ENCODE measurements at regions not wholly inside any gene's neighbourhood (a gene's known extent, or its start where the extent isn't known, plus 50 kb on each side); places are given as distances from the start of the nearest gene placed in this dataset.

DNA sequence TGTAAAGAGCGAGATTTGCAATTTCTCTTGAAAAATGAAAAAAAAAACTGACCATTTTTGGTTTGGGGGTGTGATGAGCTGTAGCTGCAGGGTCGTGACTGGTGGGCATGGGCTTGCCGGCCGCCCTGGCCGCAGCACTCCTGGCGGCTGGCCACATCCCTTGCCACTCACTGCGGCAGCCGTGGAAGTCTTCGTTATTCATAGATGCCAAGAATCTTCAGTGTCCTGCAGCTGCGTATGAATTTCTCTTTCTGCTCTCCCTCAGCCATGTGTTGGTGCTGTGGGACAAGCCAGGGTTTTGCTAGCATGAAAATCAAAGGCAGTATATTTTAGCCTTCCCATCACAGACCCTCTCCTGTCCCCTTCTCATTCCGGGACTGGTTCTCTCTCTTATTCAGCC, 151.7 kb upstream of the TSHZ3 start:
- Histone ChIP-seq H3K9me3 (ENCODE audit: control insufficient read depth, low read depth, low read length) (no peaks in the 10 kb centered on the region), H3K4me3 (ENCODE audit: low read length) (no peak overlapping the region), H3K27ac (ENCODE audit: low read length) (no peak overlapping the region), H3K4me1 (ENCODE audit: control insufficient read depth, insufficient read depth, low read length) (no peaks in the 10 kb centered on the region), H3K36me3 (ENCODE audit: control insufficient read depth, insufficient read depth, low read length) (no peaks in the 10 kb centered on the region), H3K27me3 (ENCODE audit: control insufficient read depth, insufficient read depth, low read length) (no peaks in the 10 kb centered on the region)
- no peak for DNase-seq
- WGBS (ENCODE audit: insufficient coverage, low lambda C conversion rate) = 100% methylated on average over 1 of the region's 11 CpGs

DNA sequence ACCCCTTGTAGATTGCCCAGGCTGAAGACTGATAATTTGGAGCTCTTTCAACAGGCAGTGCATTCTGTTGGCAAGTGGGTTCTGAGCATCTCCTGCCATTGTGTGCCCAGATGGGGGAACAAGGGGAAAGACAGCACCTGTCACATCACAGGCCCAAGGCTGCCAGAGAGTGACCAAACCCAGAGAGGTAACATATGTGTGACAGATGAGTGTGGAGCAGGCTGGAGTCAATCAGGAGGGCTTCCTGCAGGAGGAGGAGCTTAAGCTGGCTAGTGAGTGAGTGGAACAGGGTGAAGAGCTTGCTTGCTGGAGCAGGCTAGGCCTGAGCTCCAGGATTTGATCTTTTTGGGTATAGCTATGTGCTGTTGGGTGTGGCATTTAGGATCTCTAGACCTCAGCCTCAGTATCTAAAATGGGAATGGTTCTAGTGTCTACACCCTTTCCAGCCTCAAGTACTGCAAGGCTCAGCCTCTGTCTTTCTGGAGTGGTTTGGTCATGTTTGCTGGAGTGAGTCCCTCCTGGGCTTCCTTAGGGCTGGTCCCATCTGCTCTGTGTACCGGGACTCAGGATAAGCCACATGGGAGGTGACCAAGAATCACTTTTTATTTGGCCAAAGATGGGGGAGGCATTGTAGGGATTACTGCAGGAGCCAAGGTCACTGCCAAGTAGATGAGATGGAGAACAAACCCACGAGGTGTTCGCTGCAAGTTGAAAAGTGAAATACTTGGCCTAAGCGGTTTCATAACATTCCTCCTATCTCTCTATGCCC, 152.4 kb upstream of the TSHZ3 start:
- WGBS (ENCODE audit: insufficient coverage, low lambda C conversion rate) = no CpG with 5 or more reads among the region's 4 CpGs
- Histone ChIP-seq H3K27ac (ENCODE audit: low read length) (no peak overlapping the region), H3K27me3 (ENCODE audit: control insufficient read depth, insufficient read depth, low read length) (no peaks in the 10 kb centered on the region), H3K4me3 (ENCODE audit: low read length) (no peak overlapping the region), H3K4me1 (ENCODE audit: control insufficient read depth, insufficient read depth, low read length) (no peaks in the 10 kb centered on the region), H3K9me3 (ENCODE audit: control insufficient read depth, low read depth, low read length) (no peaks in the 10 kb centered on the region), H3K36me3 (ENCODE audit: control insufficient read depth, insufficient read depth, low read length) (no peaks in the 10 kb centered on the region)
- DNase-seq = no peak

DNA sequence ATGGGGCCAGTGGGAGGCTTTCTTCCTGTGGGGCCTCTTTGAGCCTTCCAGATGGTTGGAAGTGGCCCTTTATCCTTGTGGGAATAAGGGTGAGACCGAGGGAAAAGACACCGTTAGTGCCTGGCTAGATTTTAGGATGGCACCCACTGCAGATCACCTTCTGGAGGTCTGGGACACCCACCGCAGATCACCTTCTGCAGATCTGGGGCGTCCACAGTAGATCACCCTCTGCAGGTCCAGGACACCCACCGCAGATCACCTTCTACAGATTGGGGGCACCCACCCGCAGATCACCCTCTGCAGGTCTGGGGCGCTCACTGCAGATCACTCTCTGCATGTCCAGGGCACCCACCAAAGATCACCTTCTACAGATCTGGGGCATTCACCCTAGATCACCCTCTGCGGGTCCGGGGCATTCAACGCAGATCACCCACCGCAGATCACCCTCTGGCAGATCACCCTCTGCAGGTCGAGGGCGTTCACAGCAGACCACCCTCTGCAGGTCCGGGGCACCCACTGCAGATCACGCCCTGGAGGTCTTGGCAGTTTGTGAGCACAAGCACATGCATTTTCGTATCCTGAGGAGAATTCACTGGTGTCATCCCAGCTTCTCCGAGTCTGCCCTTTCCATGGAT, 153.4 kb upstream of the TSHZ3 start:
- H3K4me3 ChIP-seq (ENCODE audit: low read length) = no peak overlapping the region
- DNase-seq = no peak
- no peaks in the 10 kb centered on the region for H3K36me3 ChIP-seq (ENCODE audit: control insufficient read depth, insufficient read depth, low read length)
- WGBS (ENCODE audit: insufficient coverage, low lambda C conversion rate) = no CpG with 5 or more reads among the region's 17 CpGs
- no peaks in the 10 kb centered on the region for H3K4me1 ChIP-seq (ENCODE audit: control insufficient read depth, insufficient read depth, low read length)
- no peaks in the 10 kb centered on the region for H3K9me3 ChIP-seq (ENCODE audit: control insufficient read depth, low read depth, low read length)
- H3K27ac ChIP-seq (ENCODE audit: low read length) = no peak overlapping the region
- H3K27me3 ChIP-seq (ENCODE audit: control insufficient read depth, insufficient read depth, low read length) = no peaks in the 10 kb centered on the region

DNA sequence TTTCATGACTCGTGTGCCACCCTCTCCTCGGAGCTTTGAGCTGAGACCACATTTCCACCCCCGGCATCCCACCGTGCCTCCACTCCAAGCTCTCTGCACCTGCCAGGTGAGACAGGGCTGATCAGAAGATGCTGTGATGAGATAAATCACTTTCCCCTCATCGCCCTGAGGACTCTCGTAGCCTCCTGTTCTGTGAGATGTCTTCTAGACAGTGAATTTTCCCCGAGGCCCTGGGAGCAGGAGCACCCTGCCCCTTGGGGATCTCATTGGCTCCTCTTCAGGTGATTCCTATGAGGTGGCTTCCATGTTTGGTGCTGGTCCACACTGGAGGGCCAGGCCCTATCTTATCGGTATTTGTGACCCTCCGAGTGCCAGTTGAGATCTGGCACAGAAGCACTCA, 154.0 kb upstream of the TSHZ3 start:
- no peak for DNase-seq
- H3K36me3 ChIP-seq (ENCODE audit: control insufficient read depth, insufficient read depth, low read length) = no peaks in the 10 kb centered on the region
- H3K4me3 ChIP-seq (ENCODE audit: low read length) = no peak overlapping the region
- H3K9me3 ChIP-seq (ENCODE audit: control insufficient read depth, low read depth, low read length) = no peaks in the 10 kb centered on the region
- no peaks in the 10 kb centered on the region for H3K4me1 ChIP-seq (ENCODE audit: control insufficient read depth, insufficient read depth, low read length)
- H3K27ac ChIP-seq (ENCODE audit: low read length) = no peak overlapping the region
- WGBS (ENCODE audit: insufficient coverage, low lambda C conversion rate) = no CpG with 5 or more reads among the region's 9 CpGs
- no peaks in the 10 kb centered on the region for H3K27me3 ChIP-seq (ENCODE audit: control insufficient read depth, insufficient read depth, low read length)

DNA sequence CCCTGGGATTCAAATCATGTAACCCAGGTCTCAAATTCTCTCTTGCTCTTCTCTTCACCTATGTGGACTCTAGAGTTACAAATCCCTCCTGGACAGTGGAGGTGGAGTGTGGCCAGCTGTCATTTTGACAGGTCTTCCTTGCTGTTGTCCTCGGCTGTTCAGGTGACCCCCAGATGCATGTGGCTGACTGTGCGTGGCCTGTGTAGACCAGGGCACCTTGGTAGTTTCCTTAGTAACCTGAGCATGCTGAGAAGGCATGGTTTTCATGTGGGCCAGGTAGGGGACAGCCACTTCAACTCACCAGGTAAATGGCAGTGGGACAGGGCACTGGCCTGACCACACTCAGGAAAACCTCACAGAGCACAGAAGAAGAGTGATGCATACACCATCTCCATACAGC, 155.0 kb upstream of the TSHZ3 start:
- WGBS (ENCODE audit: insufficient coverage, low lambda C conversion rate) = no CpG with 5 or more reads among the region's 2 CpGs
- no peak for DNase-seq
- Histone ChIP-seq H3K27me3 (ENCODE audit: control insufficient read depth, insufficient read depth, low read length) (no peaks in the 10 kb centered on the region), H3K4me1 (ENCODE audit: control insufficient read depth, insufficient read depth, low read length) (no peaks in the 10 kb centered on the region), H3K9me3 (ENCODE audit: control insufficient read depth, low read depth, low read length) (no peaks in the 10 kb centered on the region), H3K27ac (ENCODE audit: low read length) (no peak overlapping the region), H3K4me3 (ENCODE audit: low read length) (no peak overlapping the region), H3K36me3 (ENCODE audit: control insufficient read depth, insufficient read depth, low read length) (no peaks in the 10 kb centered on the region)

DNA sequence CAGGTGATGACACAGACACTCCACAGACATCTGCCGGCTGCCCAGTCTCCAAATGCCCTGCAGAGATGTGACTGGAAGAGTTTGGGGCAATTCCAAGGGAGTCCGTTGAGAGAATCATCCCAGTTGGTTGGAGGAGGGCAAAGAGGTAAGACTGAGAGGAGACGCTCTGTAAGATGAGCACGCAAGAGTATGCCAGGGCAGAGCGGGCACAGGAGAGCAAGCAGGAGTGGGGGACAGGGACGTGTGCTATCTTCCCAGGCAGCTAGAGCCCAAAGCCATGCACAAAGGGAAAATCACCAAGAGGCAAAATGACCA, 156.3 kb upstream of the TSHZ3 start:
- no peaks in the 10 kb centered on the region for H3K36me3 ChIP-seq (ENCODE audit: control insufficient read depth, insufficient read depth, low read length)
- H3K9me3 ChIP-seq (ENCODE audit: control insufficient read depth, low read depth, low read length) = no peaks in the 10 kb centered on the region
- H3K4me3 ChIP-seq (ENCODE audit: low read length) = no peak overlapping the region
- no peaks in the 10 kb centered on the region for H3K27me3 ChIP-seq (ENCODE audit: control insufficient read depth, insufficient read depth, low read length)
- no peak overlapping the region for H3K27ac ChIP-seq (ENCODE audit: low read length)
- DNase-seq = no peak
- no peaks in the 10 kb centered on the region for H3K4me1 ChIP-seq (ENCODE audit: control insufficient read depth, insufficient read depth, low read length)
- WGBS (ENCODE audit: insufficient coverage, low lambda C conversion rate) = no CpG with 5 or more reads among the region's 6 CpGs

DNA sequence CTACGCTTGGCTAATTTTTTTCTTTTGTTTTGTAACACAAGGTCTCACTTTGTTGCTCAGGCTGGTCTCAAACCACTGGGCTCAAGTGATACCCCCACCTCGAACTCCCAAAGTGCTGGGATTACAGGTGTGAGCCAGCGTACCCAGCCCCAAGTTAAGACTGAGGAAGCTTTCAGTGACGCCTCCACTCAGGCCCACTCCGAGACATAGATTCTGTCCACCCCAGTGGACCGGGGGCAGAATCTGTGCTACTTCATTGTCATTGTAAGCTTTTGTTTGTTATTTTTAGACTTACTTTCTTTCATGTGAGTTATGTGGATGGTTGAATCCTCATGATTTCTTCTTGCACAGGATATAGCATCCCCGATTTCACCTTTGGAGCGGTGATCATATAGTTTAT, 156.9 kb upstream of the TSHZ3 start:
- no peak for DNase-seq
- Histone ChIP-seq H3K4me1 (ENCODE audit: control insufficient read depth, insufficient read depth, low read length) (no peaks in the 10 kb centered on the region), H3K4me3 (ENCODE audit: low read length) (no peak overlapping the region), H3K9me3 (ENCODE audit: control insufficient read depth, low read depth, low read length) (no peaks in the 10 kb centered on the region), H3K36me3 (ENCODE audit: control insufficient read depth, insufficient read depth, low read length) (no peaks in the 10 kb centered on the region), H3K27me3 (ENCODE audit: control insufficient read depth, insufficient read depth, low read length) (no peaks in the 10 kb centered on the region), H3K27ac (ENCODE audit: low read length) (no peak overlapping the region)
- WGBS (ENCODE audit: insufficient coverage, low lambda C conversion rate) = no CpG with 5 or more reads among the region's 8 CpGs

DNA sequence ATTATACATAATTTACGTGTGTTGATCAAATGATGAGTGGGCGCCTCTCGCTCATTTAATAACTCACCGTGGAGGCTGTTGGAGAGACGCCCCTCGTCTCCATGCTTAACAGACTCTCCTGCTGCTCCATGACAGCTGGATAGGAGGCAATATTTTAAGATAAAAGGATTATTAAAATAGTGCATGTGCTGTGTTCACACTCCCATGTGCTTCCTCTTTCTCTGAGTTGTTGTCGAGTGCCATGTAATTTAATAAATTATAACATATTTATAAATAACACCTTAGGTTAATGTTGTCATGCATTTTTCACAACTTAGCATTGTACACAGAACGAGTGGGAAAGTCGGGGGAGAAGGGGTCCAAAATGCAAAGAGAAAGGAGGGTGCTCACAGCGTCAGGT, 161.4 kb upstream of the TSHZ3 start:
- DNase-seq = no peak
- Histone ChIP-seq H3K4me1 (ENCODE audit: control insufficient read depth, insufficient read depth, low read length) (no peaks in the 10 kb centered on the region), H3K36me3 (ENCODE audit: control insufficient read depth, insufficient read depth, low read length) (no peaks in the 10 kb centered on the region), H3K27me3 (ENCODE audit: control insufficient read depth, insufficient read depth, low read length) (no peaks in the 10 kb centered on the region), H3K27ac (ENCODE audit: low read length) (no peak overlapping the region), H3K4me3 (ENCODE audit: low read length) (no peak overlapping the region), H3K9me3 (ENCODE audit: control insufficient read depth, low read depth, low read length) (no peaks in the 10 kb centered on the region)
- WGBS (ENCODE audit: insufficient coverage, low lambda C conversion rate) = no CpG with 5 or more reads among the region's 10 CpGs

DNA sequence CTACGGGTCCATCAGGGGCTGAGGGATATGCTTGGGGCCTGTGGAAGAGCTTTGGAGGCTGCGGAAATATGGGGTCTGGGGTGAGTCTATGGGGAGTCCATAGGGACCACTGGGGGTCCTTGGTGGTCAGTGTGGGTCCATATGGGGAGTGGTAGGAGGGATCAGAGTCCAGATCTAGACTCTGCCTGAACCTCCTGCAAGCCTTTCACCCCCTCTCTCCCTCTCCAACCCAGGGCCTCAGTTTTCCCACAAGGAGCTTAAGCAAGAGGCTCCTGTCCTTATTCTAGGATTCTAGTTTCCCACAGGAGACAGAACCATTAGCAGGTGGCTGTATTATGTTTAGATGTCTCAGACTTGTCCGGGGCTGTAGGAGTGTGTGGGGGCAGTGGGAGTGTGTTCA, 161.9 kb upstream of the TSHZ3 start:
- Histone ChIP-seq H3K27ac (ENCODE audit: low read length) (no peak overlapping the region), H3K36me3 (ENCODE audit: control insufficient read depth, insufficient read depth, low read length) (no peaks in the 10 kb centered on the region), H3K9me3 (ENCODE audit: control insufficient read depth, low read depth, low read length) (no peaks in the 10 kb centered on the region), H3K27me3 (ENCODE audit: control insufficient read depth, insufficient read depth, low read length) (no peaks in the 10 kb centered on the region), H3K4me1 (ENCODE audit: control insufficient read depth, insufficient read depth, low read length) (no peaks in the 10 kb centered on the region), H3K4me3 (ENCODE audit: low read length) (no peak overlapping the region)
- no peak for DNase-seq
- no CpG with 5 or more reads among the region's 3 CpGs for WGBS (ENCODE audit: insufficient coverage, low lambda C conversion rate)

DNA sequence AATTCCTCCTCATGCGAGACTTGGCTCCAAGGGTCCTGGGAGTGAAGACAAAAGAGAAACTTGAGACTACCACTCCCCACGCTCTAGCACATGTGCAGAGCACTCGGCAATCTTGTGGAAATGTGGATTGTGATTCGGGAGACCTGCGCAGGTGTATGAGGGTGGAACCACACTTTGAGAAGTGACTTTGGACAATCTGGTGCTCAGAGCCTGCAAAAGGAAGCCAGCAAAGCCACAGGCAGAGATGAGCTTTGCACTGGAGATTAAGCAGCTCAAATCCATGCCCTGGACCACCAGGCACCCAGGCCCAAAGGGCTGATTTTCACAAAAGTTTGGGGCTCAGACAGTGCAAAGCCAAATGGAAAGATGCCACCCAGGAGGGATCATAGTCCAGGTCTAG, 162.5 kb upstream of the TSHZ3 start:
- no peak for DNase-seq
- Histone ChIP-seq H3K9me3 (ENCODE audit: control insufficient read depth, low read depth, low read length) (no peaks in the 10 kb centered on the region), H3K4me1 (ENCODE audit: control insufficient read depth, insufficient read depth, low read length) (no peaks in the 10 kb centered on the region), H3K4me3 (ENCODE audit: low read length) (no peak overlapping the region), H3K36me3 (ENCODE audit: control insufficient read depth, insufficient read depth, low read length) (no peaks in the 10 kb centered on the region), H3K27me3 (ENCODE audit: control insufficient read depth, insufficient read depth, low read length) (no peaks in the 10 kb centered on the region), H3K27ac (ENCODE audit: low read length) (no peak overlapping the region)
- WGBS (ENCODE audit: insufficient coverage, low lambda C conversion rate) = no CpG with 5 or more reads among the region's 5 CpGs

Data from large intestine (tissue), 3 donors.